HepG2 (cell line): ENCODE measurements at regions not wholly inside any gene's neighbourhood (a gene's known extent, or its start where the extent isn't known, plus 50 kb on each side); places are given as distances from the start of the nearest gene placed in this dataset.

ENCODE experiments used
- ATAC-seq: fragments of 200-7000 bp; cut with Tn5 transposase; 3 replicates; pipeline ENCODE4 v1.9.1; 2020; ENCODE audit warnings: mild to moderate bottlenecking, moderate library complexity
- BruUV-seq: library from RNA; stranded (reverse); fragments of 400-500 nt; replicated peaks from 2 replicates; lab custom pipeline; 2021; lab: Mats Ljungman, UMichigan
- CTCF ChIA-PET: fragments of 300-600 bp; formaldehyde crosslinking; extraction: SDS; loops from one replicate; lab custom pipeline; 2021; ENCODE audit warnings: low total read pairs, inconsistent platforms, low intra/inter-chr PET ratio; lab: Yijun Ruan, JAX
- POLR2A ChIA-PET: fragments of 350-600 bp; sonication (Branson Sonifier 250); formaldehyde crosslinking; loops from one replicate; lab custom pipeline; 2020; ENCODE audit warnings: antibody characterized with exemption, inconsistent platforms; lab: Yijun Ruan, JAX
- DNase-seq: peaks from one replicate; pipeline ENCODE4 v3.0.0-alpha.2; 2015; ENCODE audit warnings: low spot score
- FAIRE-seq: peaks from 3 replicates; lab custom pipeline; 2011; peaks lifted over from hg19 to GRCh38; lab: Jason Lieb, UNC
- H2AFZ ChIP-seq: one replicate; pipeline ENCODE4 v1.6.1; 2011; ENCODE audit warnings: low read length, inconsistent platforms
- H3K27ac ChIP-seq: fragments of 300-600 bp; 3 replicates; pipeline ENCODE4 v1.8.0; 2011; ENCODE audit warnings: mixed run types, mild to moderate bottlenecking, mixed read lengths, low read length, inconsistent platforms; ENCODE audit not compliant: insufficient read depth; ENCODE audit errors: extremely low read length
- H3K27me3 ChIP-seq, 2 experiments: fragments of 200-600 bp in 1 of 2; 2 replicates in 1 of 2; 3 replicates in 1 of 2; pipeline versions ENCODE4 v1.6.0 to v1.8.0; 2011; ENCODE audit warnings: low read length in 2 of 2, mild to moderate bottlenecking in 2 of 2, moderate library complexity in 2 of 2, inconsistent platforms in 1 of 2; ENCODE audit not compliant: insufficient read depth in 2 of 2, control insufficient read depth in 1 of 2
- H3K36me3 ChIP-seq, 2 experiments: fragments of 200-600 bp in 1 of 2; replicated peaks in 1 of 2; 2 replicates in 1 of 2; 3 replicates in 1 of 2; pipeline versions ENCODE4 v1.5.1 to v1.8.0; 2011; ENCODE audit warnings: low read length in 2 of 2, inconsistent platforms in 1 of 2; ENCODE audit not compliant: insufficient read depth in 2 of 2, control insufficient read depth in 1 of 2
- H3K4me1 ChIP-seq: 2 replicates; pipeline ENCODE4 v1.5.1; 2012; ENCODE audit warnings: low read length, inconsistent platforms; ENCODE audit not compliant: insufficient read depth
- H3K4me2 ChIP-seq: 2 replicates; pipeline ENCODE4 v1.6.0; 2011; ENCODE audit warnings: low read depth, low read length, inconsistent platforms
- H3K4me3 ChIP-seq, 3 experiments: fragments of 200-600 bp in 1 of 3; sonication (generic), shearing (Covaris generic) in 1 of 3; replicated peaks in 1 of 3; 2 replicates each; pipeline ENCODE4 v1.5.1; 2011 to 2016; ENCODE audit warnings: low read length in 3 of 3, inconsistent platforms in 2 of 3, low read depth in 2 of 3, mild to moderate bottlenecking in 2 of 3, control low read depth in 1 of 3, mixed read lengths in 1 of 3; ENCODE audit not compliant: insufficient read depth in 1 of 3
- H3K79me2 ChIP-seq: one replicate; pipeline ENCODE4 v1.6.1; 2011; ENCODE audit warnings: low read length, inconsistent platforms; ENCODE audit not compliant: insufficient read depth
- H3K9ac ChIP-seq: 2 replicates; pipeline ENCODE4 v1.6.0; 2011; ENCODE audit warnings: mild to moderate bottlenecking, low read depth, low read length, inconsistent platforms; ENCODE audit not compliant: insufficient read depth
- H3K9me3 ChIP-seq: 2 replicates; pipeline ENCODE4 v1.5.1; 2012; ENCODE audit warnings: mild to moderate bottlenecking, low read length
- H4K20me1 ChIP-seq: 2 replicates; pipeline ENCODE4 v1.6.0; 2011; ENCODE audit warnings: inconsistent platforms, mild to moderate bottlenecking, low read length, moderate library complexity; ENCODE audit not compliant: insufficient read depth
- ARNT ChIP-seq: fragments of 450-650 bp; IDR thresholded peaks from 2 replicates; pipeline ENCODE4 v1.6.1; 2017
- HMG20A ChIP-seq: IDR thresholded peaks from 2 replicates; pipeline ENCODE4 v1.6.1; 2016; ENCODE audit warnings: borderline replicate concordance
- KAT7 ChIP-seq: IDR thresholded peaks from 2 replicates; pipeline ENCODE4 v1.6.1; 2018; ENCODE audit warnings: borderline replicate concordance, missing compliant biosample characterization
- KDM3A ChIP-seq: IDR thresholded peaks from 2 replicates; pipeline ENCODE4 v1.6.1; 2018; ENCODE audit warnings: low read depth, missing compliant biosample characterization
- KLF12 ChIP-seq: sonication (generic); formaldehyde crosslinking; IDR thresholded peaks from 2 replicates; pipeline ENCODE4 v1.4.0; 2020; ENCODE audit warnings: missing genetic modification reagents, borderline replicate concordance
- MED1 ChIP-seq: sonication (generic); formaldehyde crosslinking; IDR thresholded peaks from 2 replicates; pipeline ENCODE4 v1.4.0; 2020; ENCODE audit warnings: missing genetic modification reagents
- MED8 ChIP-seq: sonication (generic); formaldehyde crosslinking; IDR thresholded peaks from 2 replicates; pipeline ENCODE4 v1.8.1; 2023; ENCODE audit warnings: mild to moderate bottlenecking, missing genetic modification reagents; ENCODE audit not compliant: insufficient replicate concordance
- MTF1 ChIP-seq: sonication (generic); formaldehyde crosslinking; IDR thresholded peaks from 2 replicates; pipeline ENCODE4 v1.5.0; 2020; ENCODE audit warnings: missing genetic modification reagents
- MYNN ChIP-seq: sonication (generic); formaldehyde crosslinking; IDR thresholded peaks from 2 replicates; pipeline ENCODE4 v1.4.0; 2020; ENCODE audit warnings: mild to moderate bottlenecking, low read depth, missing genetic modification reagents
- PAF1 ChIP-seq: IDR thresholded peaks from 2 replicates; pipeline ENCODE4 v1.6.1; 2016; ENCODE audit warnings: missing genetic modification reagents, missing compliant biosample characterization
- RBM39 ChIP-seq: fragments of 200-400 bp; formaldehyde crosslinking; IDR thresholded peaks from one replicate; pipeline ENCODE4 v1.6.1; 2018; ENCODE audit warnings: antibody characterized with exemption, mild to moderate bottlenecking, low read depth, low read length; ENCODE audit not compliant: poor library complexity, severe bottlenecking
- THRA ChIP-seq: sonication (generic); formaldehyde crosslinking; IDR thresholded peaks from 2 replicates; pipeline ENCODE4 v1.4.0; 2020; ENCODE audit warnings: missing genetic modification reagents, borderline replicate concordance
- TMF1 ChIP-seq: sonication (generic); formaldehyde crosslinking; IDR thresholded peaks from 2 replicates; pipeline ENCODE4 v1.8.1; 2022; ENCODE audit warnings: low read depth, missing genetic modification reagents
- XRCC5 ChIP-seq: fragments of 200-400 bp; formaldehyde crosslinking; optimal IDR thresholded peaks from 2 replicates; pipeline ENCODE3; 2017; ENCODE audit warnings: mild to moderate bottlenecking, low read length
- ZBTB26 ChIP-seq: IDR thresholded peaks from 2 replicates; pipeline ENCODE4 v1.6.1; 2016; ENCODE audit warnings: missing compliant biosample characterization, missing genetic modification reagents, borderline replicate concordance
- ZKSCAN8 ChIP-seq: IDR thresholded peaks from 2 replicates; pipeline ENCODE4 v1.6.1; 2016; ENCODE audit warnings: borderline replicate concordance, missing genetic modification reagents, missing compliant biosample characterization
- ZNF225 ChIP-seq: sonication (generic); formaldehyde crosslinking; IDR thresholded peaks from 2 replicates; pipeline ENCODE4 v1.4.0; 2020; ENCODE audit warnings: mild to moderate bottlenecking, missing genetic modification reagents
- ZNF230 ChIP-seq: sonication (generic); formaldehyde crosslinking; IDR thresholded peaks from 2 replicates; pipeline ENCODE4 v1.4.0; 2020; ENCODE audit warnings: mild to moderate bottlenecking, missing genetic modification reagents
- ZNF547 ChIP-seq: sonication (generic); formaldehyde crosslinking; IDR thresholded peaks from 2 replicates; pipeline ENCODE4 v1.5.1; 2020; ENCODE audit warnings: mild to moderate bottlenecking, missing genetic modification reagents
- WGBS: methylation state at CpG from one replicate; pipeline ENCODE4 v1.1.6; 2017; ENCODE audit warnings: low lambda C conversion rate; 5-methylcytosine and 5-hydroxymethylcytosine counted together
- in situ Hi-C: cut with HindIII; loops from 2 replicates; pipeline ENCODE4 v1.10.0; 2017; ENCODE audit warnings: low pct_unique_long_range_greater_than_20kb; ENCODE audit not compliant: extremely low pct_ligation_motif_present
- intact Hi-C: fragments of 100-400 bp; cut with micrococcal nuclease; formaldehyde crosslinking; loops from one replicate; pipeline ENCODE4 v1.10.0; 2022; ENCODE audit not compliant: unreplicated experiment

DNA sequence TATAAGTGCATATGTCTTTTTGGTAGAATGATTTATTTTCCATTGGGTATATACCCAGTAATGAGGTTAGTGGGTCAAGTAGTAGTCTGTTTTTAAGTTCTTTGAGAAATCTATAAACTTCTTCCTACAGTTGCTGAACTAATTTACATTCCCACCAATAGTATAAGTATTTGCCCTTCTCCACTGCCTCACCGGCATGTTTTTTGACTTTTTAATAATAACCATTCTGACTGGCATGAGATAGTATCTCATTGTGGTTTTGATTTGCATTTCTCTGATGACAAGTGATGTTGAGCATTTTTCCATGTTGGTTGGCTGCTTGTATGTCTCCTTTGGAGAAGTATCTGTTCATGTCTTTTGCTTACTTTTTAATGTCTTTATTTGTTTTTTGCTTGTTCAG is 94.1 kb upstream of the TP63 start:
- no peaks in the 10 kb centered on the region for H3K4me1 ChIP-seq
- H4K20me1 ChIP-seq, result no peaks in the 10 kb centered on the region
- 0% methylated on average over 1 of the region's 1 CpG for WGBS
- H3K9ac ChIP-seq, result no peak overlapping the region
- no peak overlapping the region for H3K27ac ChIP-seq
- no peak for FAIRE-seq
- H3K27me3 ChIP-seq, result no peaks in the 10 kb centered on the region
- no peak overlapping the region for H3K4me3 ChIP-seq
- intact Hi-C loops (no loop called here), in situ Hi-C loops (no loop called here)
- ChIA-PET POLR2A (no interaction called here), CTCF (no interaction called here)
- H2AFZ ChIP-seq, result no peak overlapping the region
- no peak for TF ChIP-seq HMG20A (CRISPR knock-in tag)
- TF ChIP-seq KLF12, result no peak
- no peak for TF ChIP-seq MED1
- no peak for TF ChIP-seq THRA
- TF ChIP-seq ZBTB26 (CRISPR knock-in tag), result no peak
- no peak for TF ChIP-seq RBM39
- TF ChIP-seq ZKSCAN8, result no peak
- no peak for TF ChIP-seq ZNF230
- TF ChIP-seq MED8 (CRISPR knock-in tag), result no peak
- no peak for TF ChIP-seq KAT7 (CRISPR knock-in tag)
- TF ChIP-seq MYNN (CRISPR knock-in tag), result no peak
- no peak for TF ChIP-seq ZNF225
- no peak for TF ChIP-seq PAF1 (CRISPR knock-in tag)
- no peak for TF ChIP-seq ARNT
- TF ChIP-seq KDM3A (CRISPR knock-in tag), result no peak
- TF ChIP-seq ZNF547 (CRISPR knock-in tag), result no peak
- TF ChIP-seq MTF1, result no peak
- no peak for TF ChIP-seq TMF1
- TF ChIP-seq XRCC5, result no peak
- no peak for ATAC-seq
- no peak for DNase-seq
- no TSS peak for BruUV-seq
- H3K9me3 ChIP-seq, result no peaks in the 10 kb centered on the region
- H3K79me2 ChIP-seq, result no peaks in the 10 kb centered on the region
- no peaks in the 10 kb centered on the region for H3K36me3 ChIP-seq
- H3K4me2 ChIP-seq, result no peak overlapping the region
